ENCODE measurements at regions not wholly inside any gene's neighbourhood (a gene's known extent, or its start where the extent isn't known, plus 50 kb on each side); places are given as distances from the start of the nearest gene placed in this dataset.

GRCh38 chr12:98062464-98063245 is 452.7 kb upstream of the TMPO start:
- no peak for DNase-seq
- H3K27me3 ChIP-seq: no peaks in the 10 kb centered on the region
- H3K36me3 ChIP-seq: no peaks in the 10 kb centered on the region
- no peak overlapping the region for H3K4me3 ChIP-seq
- H3K4me1 ChIP-seq: no peaks in the 10 kb centered on the region
- no peak for TF ChIP-seq POLR2A (IDR thresholded peaks at IDR 0.05)
- TF ChIP-seq, protein P1, sequence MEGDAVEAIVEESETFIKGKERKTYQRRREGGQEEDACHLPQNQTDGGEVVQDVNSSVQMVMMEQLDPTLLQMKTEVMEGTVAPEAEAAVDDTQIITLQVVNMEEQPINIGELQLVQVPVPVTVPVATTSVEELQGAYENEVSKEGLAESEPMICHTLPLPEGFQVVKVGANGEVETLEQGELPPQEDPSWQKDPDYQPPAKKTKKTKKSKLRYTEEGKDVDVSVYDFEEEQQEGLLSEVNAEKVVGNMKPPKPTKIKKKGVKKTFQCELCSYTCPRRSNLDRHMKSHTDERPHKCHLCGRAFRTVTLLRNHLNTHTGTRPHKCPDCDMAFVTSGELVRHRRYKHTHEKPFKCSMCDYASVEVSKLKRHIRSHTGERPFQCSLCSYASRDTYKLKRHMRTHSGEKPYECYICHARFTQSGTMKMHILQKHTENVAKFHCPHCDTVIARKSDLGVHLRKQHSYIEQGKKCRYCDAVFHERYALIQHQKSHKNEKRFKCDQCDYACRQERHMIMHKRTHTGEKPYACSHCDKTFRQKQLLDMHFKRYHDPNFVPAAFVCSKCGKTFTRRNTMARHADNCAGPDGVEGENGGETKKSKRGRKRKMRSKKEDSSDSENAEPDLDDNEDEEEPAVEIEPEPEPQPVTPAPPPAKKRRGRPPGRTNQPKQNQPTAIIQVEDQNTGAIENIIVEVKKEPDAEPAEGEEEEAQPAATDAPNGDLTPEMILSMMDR (IDR thresholded peaks at IDR 0.05): no peak
- H3K9me3 ChIP-seq: no peaks in the 10 kb centered on the region
- H3K27ac ChIP-seq: no peak overlapping the region

GRCh38 chr12:98064501-98064900 is 450.9 kb upstream of the TMPO start:
- Histone ChIP-seq H3K4me1 (no peaks in the 10 kb centered on the region), H3K9me3 (no peaks in the 10 kb centered on the region), H3K36me3 (no peaks in the 10 kb centered on the region), H3K27ac (no peak overlapping the region), H3K4me3 (no peak overlapping the region), H3K27me3 (no peaks in the 10 kb centered on the region)
- TF ChIP-seq, protein P1 (IDR thresholded peaks at IDR 0.05): no peak
- no peak for TF ChIP-seq POLR2A (IDR thresholded peaks at IDR 0.05)
- no peak for DNase-seq

GRCh38 chr12:98067795-98068194 is 447.6 kb upstream of the TMPO start:
- no peak for DNase-seq
- no peaks in the 10 kb centered on the region for H3K27me3 ChIP-seq
- TF ChIP-seq, protein P1 (IDR thresholded peaks at IDR 0.05): no peak
- TF ChIP-seq POLR2A (IDR thresholded peaks at IDR 0.05): no peak
- no peak overlapping the region for H3K4me3 ChIP-seq
- H3K36me3 ChIP-seq: no peaks in the 10 kb centered on the region
- no peak overlapping the region for H3K27ac ChIP-seq
- no peaks in the 10 kb centered on the region for H3K9me3 ChIP-seq
- no peaks in the 10 kb centered on the region for H3K4me1 ChIP-seq

GRCh38 chr12:98073610-98074009 is 441.8 kb upstream of the TMPO start:
- H3K9me3 ChIP-seq: no peaks in the 10 kb centered on the region
- no peaks in the 10 kb centered on the region for H3K36me3 ChIP-seq
- H3K27ac ChIP-seq: no peak overlapping the region
- no peaks in the 10 kb centered on the region for H3K27me3 ChIP-seq
- H3K4me1 ChIP-seq: no peaks in the 10 kb centered on the region
- H3K4me3 ChIP-seq: no peak overlapping the region
- no peak for DNase-seq
- TF ChIP-seq, protein P1 (IDR thresholded peaks at IDR 0.05): no peak
- TF ChIP-seq POLR2A (IDR thresholded peaks at IDR 0.05): no peak

DNA sequence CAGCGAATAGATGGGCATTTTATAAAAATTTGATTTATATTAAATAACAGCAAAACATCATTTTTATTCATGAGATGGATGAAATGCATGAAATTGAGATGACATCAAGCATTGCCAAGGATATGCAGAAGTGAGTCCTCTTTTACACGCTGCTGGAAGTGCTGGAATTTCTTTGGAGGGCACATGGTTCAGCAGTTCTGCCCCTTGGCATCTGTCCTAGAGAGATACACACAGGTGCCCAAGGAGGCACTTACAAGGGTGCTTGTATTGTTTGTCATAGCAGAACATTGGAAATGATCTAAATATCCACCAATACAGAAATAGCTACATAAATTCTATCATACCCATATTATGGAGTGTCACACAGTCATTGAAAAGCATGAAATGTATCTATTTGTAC is 441.1 kb upstream of the TMPO start:
- no peak for DNase-seq

More for the DNA sequence above, 441.1 kb upstream of the TMPO start:
- H3K27ac ChIP-seq: no peak overlapping the region
- H3K9me3 ChIP-seq: no peaks in the 10 kb centered on the region
- no peaks in the 10 kb centered on the region for H3K4me1 ChIP-seq
- no peak overlapping the region for H3K4me3 ChIP-seq
- no peaks in the 10 kb centered on the region for H3K36me3 ChIP-seq
- TF ChIP-seq, protein P1 (IDR thresholded peaks at IDR 0.05): no peak
- TF ChIP-seq POLR2A (IDR thresholded peaks at IDR 0.05): no peak
- no peaks in the 10 kb centered on the region for H3K27me3 ChIP-seq

Data from Peyer's patch (tissue), 4 donors.